ENCODE measurements at regions not wholly inside any gene's neighbourhood (a gene's known extent, or its start where the extent isn't known, plus 50 kb on each side); places are given as distances from the start of the nearest gene placed in this dataset.
"Not testable (repeated sequence)": the region's sequence is repeated elsewhere in the genome, so short reads cannot be mapped to it uniquely, and the experiment has no call there.

- Histone ChIP-seq H3K9me3 (ENCODE audit: control insufficient read depth, insufficient read depth, low read length) (no peaks in the 10 kb centered on the region), H3K36me3 (ENCODE audit: insufficient read depth, low read length) (no peaks in the 10 kb centered on the region), H3K9ac (ENCODE audit: low read depth, low read length) (no peak overlapping the region)
These were observed 189.8 kb downstream of the C9orf50 start for GRCh38 chr9:129430940-129431643.

DNA sequence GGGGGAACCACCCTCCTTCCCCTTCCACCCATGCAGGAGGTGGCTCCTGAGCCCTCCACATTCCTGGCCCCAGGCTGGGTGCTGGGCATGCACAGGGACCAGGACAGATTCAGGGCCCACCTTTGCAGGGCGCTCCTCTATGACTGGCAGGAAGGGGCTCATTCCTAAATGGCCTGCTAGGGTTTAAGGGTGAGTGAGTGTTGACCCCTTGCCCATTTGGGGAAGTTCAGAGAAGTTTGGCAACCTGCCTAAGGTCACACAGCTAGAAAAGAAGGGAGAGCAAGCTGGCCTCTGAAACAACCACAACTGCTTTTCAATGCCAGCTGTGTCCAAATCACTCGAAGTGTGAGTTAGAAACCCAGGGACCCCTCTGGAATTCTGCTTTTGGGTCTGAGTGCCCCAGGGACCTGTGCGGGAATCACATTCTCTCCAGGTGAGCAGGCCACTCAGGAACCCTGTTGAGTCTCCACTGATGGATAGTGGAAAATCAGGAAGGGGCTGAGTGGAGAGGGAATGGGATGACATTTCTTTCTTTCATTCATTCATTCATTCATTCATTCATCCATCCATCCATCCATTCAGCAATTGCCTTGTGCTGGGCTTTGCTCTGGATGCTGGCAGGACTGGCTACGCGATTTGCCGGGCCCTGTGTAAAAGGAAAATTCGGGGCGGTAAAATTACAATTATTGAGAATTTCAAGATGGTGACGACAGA lies 191.9 kb downstream of the C9orf50 start:
- Histone ChIP-seq H3K36me3 (ENCODE audit: insufficient read depth, low read length) (no peaks in the 10 kb centered on the region), H3K9ac (ENCODE audit: low read depth, low read length) (no peak overlapping the region), H3K9me3 (ENCODE audit: control insufficient read depth, insufficient read depth, low read length) (no peaks in the 10 kb centered on the region), H3K4me1 (ENCODE audit: insufficient read depth, low read length) (peaks cover 4% of the 10 kb centered on the region; the same call in 1 of the 2 replicates)

More at GRCh38 chr9:129430940-129431643, 189.8 kb downstream of the C9orf50 start:
- H3K4me1 ChIP-seq (ENCODE audit: insufficient read depth, low read length), result peaks cover 4% of the 10 kb centered on the region; the same call in 1 of the 2 replicates

- H3K36me3 ChIP-seq (ENCODE audit: insufficient read depth, low read length), result no peaks in the 10 kb centered on the region
- H3K4me1 ChIP-seq (ENCODE audit: insufficient read depth, low read length), result peaks cover 12% of the 10 kb centered on the region; the same call in 1 of the 2 replicates
- no peak overlapping the region for H3K9ac ChIP-seq (ENCODE audit: low read depth, low read length)
- no peaks in the 10 kb centered on the region for H3K9me3 ChIP-seq (ENCODE audit: control insufficient read depth, insufficient read depth, low read length)
These were observed 193.8 kb downstream of the C9orf50 start for GRCh38 chr9:129427149-129427548.

- not testable (repeated sequence) for H3K36me3 ChIP-seq (ENCODE audit: insufficient read depth, low read length); H3K9me3 ChIP-seq (ENCODE audit: control insufficient read depth, insufficient read depth, low read length); H3K9ac ChIP-seq (ENCODE audit: low read depth, low read length)
- H3K4me1 ChIP-seq (ENCODE audit: insufficient read depth, low read length), result peaks cover 12% of the 10 kb centered on the region; the same call in 1 of the 2 replicates
These were observed 197.1 kb downstream of the C9orf50 start for GRCh38 chr9:129423755-129424154.

- no peak overlapping the region for H3K9ac ChIP-seq (ENCODE audit: low read depth, low read length)
- H3K36me3 ChIP-seq (ENCODE audit: insufficient read depth, low read length), result no peaks in the 10 kb centered on the region
- no peaks in the 10 kb centered on the region for H3K9me3 ChIP-seq (ENCODE audit: control insufficient read depth, insufficient read depth, low read length)
- peaks cover 8% of the 10 kb centered on the region; the same call in 1 of the 2 replicates for H3K4me1 ChIP-seq (ENCODE audit: insufficient read depth, low read length)
These were observed 197.7 kb downstream of the C9orf50 start for GRCh38 chr9:129423216-129423615.

- H3K9me3 ChIP-seq (ENCODE audit: control insufficient read depth, insufficient read depth, low read length), result no peaks in the 10 kb centered on the region
- H3K9ac ChIP-seq (ENCODE audit: low read depth, low read length), result no peak overlapping the region
- H3K4me1 ChIP-seq (ENCODE audit: insufficient read depth, low read length), result peaks cover 8% of the 10 kb centered on the region; the same call in 1 of the 2 replicates
- no peaks in the 10 kb centered on the region for H3K36me3 ChIP-seq (ENCODE audit: insufficient read depth, low read length)
These were observed 198.1 kb downstream of the C9orf50 start for GRCh38 chr9:129422843-129423192.

DNA sequence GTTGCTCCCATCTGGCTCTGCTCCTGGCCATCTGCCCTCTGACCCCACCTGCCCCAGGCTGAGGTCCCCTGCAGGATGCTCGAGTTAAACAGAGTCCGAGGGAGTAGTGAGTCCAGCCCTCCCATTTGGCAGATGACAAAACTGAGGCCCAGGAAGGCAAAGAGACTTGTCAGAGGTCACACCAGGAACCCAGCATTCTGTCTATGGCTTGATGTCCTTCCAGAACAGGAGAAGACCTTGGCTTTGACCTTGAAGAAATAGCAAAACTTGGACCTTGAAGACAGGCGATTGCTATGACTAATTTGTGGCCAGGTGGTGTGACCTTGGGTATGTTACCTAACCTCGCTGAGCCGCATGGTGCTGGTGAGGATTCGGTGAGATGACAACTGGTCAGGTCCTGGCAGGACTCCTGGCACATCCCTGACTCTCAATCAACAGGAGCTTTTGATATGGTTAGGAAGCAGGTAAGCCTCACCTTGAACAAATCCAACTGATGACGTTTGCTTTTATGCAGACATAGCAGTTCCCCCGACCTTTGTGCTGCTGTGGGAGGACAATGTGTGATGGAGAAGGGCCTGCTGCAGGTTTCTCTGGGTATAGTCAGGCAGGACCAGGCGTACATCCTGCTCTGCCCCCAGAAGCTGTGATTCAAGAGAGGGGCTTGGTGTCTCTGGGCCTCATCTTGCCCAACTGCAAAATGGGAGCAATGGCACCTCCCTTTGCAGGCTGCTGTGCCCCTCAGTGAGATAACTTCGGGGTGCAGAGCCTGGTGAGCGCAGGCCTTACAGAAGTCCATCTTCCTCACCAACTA lies 198.7 kb downstream of the C9orf50 start:
- H3K4me1 ChIP-seq (ENCODE audit: insufficient read depth, low read length), result peaks cover 8% of the 10 kb centered on the region; the same call in 1 of the 2 replicates
- no peaks in the 10 kb centered on the region for H3K9me3 ChIP-seq (ENCODE audit: control insufficient read depth, insufficient read depth, low read length)
- H3K36me3 ChIP-seq (ENCODE audit: insufficient read depth, low read length), result no peaks in the 10 kb centered on the region
- no peak overlapping the region for H3K9ac ChIP-seq (ENCODE audit: low read depth, low read length)

GRCh38 chr9:129421371-129421770 lies 199.5 kb downstream of the C9orf50 start:
- Histone ChIP-seq H3K9ac (ENCODE audit: low read depth, low read length) (no peak overlapping the region), H3K4me1 (ENCODE audit: insufficient read depth, low read length) (peaks cover 12% of the 10 kb centered on the region), H3K9me3 (ENCODE audit: control insufficient read depth, insufficient read depth, low read length) (no peaks in the 10 kb centered on the region), H3K36me3 (ENCODE audit: insufficient read depth, low read length) (no peaks in the 10 kb centered on the region)

DNA sequence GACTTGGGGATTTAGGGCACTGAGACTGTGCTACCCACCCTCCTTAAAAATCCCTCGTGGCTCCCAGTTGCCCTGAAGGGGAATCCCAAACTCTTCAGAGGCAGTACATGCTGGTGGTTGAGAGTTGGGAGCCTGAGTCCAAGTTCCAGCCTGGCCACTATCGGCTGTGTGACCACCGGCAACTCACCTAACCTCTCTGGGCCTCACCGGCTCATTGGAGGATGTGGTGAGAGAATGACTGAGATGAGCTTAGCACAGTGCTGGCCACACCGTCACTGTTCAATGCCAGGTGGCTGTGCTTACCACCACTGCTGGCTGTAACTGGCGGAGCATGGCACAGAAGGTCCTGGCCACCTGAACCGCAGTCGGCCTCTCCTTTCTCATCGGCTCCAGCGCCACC lies 200.2 kb downstream of the C9orf50 start:
- H3K9me3 ChIP-seq (ENCODE audit: control insufficient read depth, insufficient read depth, low read length), result no peaks in the 10 kb centered on the region
- H3K4me1 ChIP-seq (ENCODE audit: insufficient read depth, low read length), result peaks cover 12% of the 10 kb centered on the region
- H3K9ac ChIP-seq (ENCODE audit: low read depth, low read length), result no peak overlapping the region
- no peaks in the 10 kb centered on the region for H3K36me3 ChIP-seq (ENCODE audit: insufficient read depth, low read length)

GRCh38 chr9:129419382-129419899 lies 201.5 kb downstream of the C9orf50 start:
- peaks cover 19% of the 10 kb centered on the region for H3K4me1 ChIP-seq (ENCODE audit: insufficient read depth, low read length)
- no peaks in the 10 kb centered on the region for H3K9me3 ChIP-seq (ENCODE audit: control insufficient read depth, insufficient read depth, low read length)
- H3K36me3 ChIP-seq (ENCODE audit: insufficient read depth, low read length), result no peaks in the 10 kb centered on the region

GRCh38 chr9:129418451-129418850 lies 202.4 kb downstream of the C9orf50 start:
- Histone ChIP-seq H3K4me1 (ENCODE audit: insufficient read depth, low read length) (peaks cover 19% of the 10 kb centered on the region), H3K9me3 (ENCODE audit: control insufficient read depth, insufficient read depth, low read length) (no peaks in the 10 kb centered on the region), H3K9ac (ENCODE audit: low read depth, low read length) (no peak overlapping the region), H3K36me3 (ENCODE audit: insufficient read depth, low read length) (no peaks in the 10 kb centered on the region)

More at GRCh38 chr9:129419382-129419899, 201.5 kb downstream of the C9orf50 start:
- no peak overlapping the region for H3K9ac ChIP-seq (ENCODE audit: low read depth, low read length)

DNA sequence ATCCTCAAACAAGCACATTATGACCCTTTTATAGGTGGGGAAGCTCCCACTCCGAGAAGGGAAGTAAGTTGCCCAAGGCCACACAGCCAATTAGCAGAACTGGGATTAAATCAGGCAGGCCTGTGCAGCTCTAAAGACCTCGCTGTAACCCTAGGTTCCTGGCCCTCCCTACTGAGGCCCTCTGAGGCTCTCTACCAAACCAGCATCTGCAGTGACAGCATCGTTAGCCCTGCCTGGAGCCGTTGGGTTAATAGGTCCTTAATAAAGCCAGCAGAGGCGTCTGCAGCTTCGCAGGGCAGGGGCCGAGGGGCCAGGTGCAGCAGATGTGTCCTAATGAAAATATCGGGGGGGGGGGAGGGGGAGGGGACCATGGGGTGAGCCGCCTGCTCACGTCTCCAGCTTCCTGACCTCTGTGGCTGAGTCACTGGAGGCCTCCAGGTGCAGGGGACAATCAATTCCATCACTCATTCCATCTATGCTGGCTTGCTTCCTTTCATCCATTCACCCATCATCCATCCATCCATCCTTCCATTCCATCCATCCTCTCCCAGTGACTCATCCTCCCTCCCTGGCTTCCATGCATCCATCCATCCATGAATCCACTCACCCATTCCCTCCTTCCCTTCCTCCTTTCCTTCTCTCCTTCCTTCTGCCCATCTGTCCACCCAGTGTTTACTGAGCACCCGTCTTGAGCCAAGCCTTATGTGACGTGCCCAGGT lies 203.9 kb downstream of the C9orf50 start:
- Histone ChIP-seq H3K9me3 (ENCODE audit: control insufficient read depth, insufficient read depth, low read length) (no peaks in the 10 kb centered on the region), H3K4me1 (ENCODE audit: insufficient read depth, low read length) (peaks cover 12% of the 10 kb centered on the region), H3K36me3 (ENCODE audit: insufficient read depth, low read length) (no peaks in the 10 kb centered on the region), H3K9ac (ENCODE audit: low read depth, low read length) (no peak overlapping the region)

GRCh38 chr9:129415942-129416651 lies 204.8 kb downstream of the C9orf50 start:
- Histone ChIP-seq H3K9me3 (ENCODE audit: control insufficient read depth, insufficient read depth, low read length) (no peaks in the 10 kb centered on the region), H3K9ac (ENCODE audit: low read depth, low read length) (no peak overlapping the region), H3K36me3 (ENCODE audit: insufficient read depth, low read length) (no peaks in the 10 kb centered on the region), H3K4me1 (ENCODE audit: insufficient read depth, low read length) (peaks cover 12% of the 10 kb centered on the region)

Data from ES-I3 (cell line).